ENCODE measurements at regions not wholly inside any gene's neighbourhood (a gene's known extent, or its start where the extent isn't known, plus 50 kb on each side); places are given as distances from the start of the nearest gene placed in this dataset.

DNA sequence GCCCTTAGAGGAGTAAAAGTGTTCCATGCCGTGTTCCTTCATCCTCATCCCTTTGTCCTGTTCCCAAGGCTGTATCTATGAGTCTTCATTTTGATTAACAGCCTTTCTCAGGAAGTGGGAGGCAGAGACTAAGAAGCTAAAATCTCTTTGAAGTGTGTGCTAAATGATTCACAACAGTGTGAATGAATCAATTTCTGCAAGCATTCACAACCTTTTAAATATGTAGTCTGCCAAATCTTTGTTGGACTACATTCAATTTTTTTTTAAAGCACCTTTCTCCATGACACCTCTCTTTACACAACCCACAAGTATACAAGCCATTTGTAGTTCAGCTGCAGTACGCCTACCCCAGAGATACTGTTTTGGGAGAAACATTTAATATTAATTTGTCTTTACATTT, 408.6 kb upstream of the FANCL start:
- TF ChIP-seq MYC (IDR thresholded peaks at IDR 0.05; ENCODE audit: borderline replicate concordance, low read length) = no peak
- TF ChIP-seq, protein P1, sequence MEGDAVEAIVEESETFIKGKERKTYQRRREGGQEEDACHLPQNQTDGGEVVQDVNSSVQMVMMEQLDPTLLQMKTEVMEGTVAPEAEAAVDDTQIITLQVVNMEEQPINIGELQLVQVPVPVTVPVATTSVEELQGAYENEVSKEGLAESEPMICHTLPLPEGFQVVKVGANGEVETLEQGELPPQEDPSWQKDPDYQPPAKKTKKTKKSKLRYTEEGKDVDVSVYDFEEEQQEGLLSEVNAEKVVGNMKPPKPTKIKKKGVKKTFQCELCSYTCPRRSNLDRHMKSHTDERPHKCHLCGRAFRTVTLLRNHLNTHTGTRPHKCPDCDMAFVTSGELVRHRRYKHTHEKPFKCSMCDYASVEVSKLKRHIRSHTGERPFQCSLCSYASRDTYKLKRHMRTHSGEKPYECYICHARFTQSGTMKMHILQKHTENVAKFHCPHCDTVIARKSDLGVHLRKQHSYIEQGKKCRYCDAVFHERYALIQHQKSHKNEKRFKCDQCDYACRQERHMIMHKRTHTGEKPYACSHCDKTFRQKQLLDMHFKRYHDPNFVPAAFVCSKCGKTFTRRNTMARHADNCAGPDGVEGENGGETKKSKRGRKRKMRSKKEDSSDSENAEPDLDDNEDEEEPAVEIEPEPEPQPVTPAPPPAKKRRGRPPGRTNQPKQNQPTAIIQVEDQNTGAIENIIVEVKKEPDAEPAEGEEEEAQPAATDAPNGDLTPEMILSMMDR (IDR thresholded peaks at IDR 0.05) = no peak
- TF ChIP-seq CHD2 (IDR thresholded peaks at IDR 0.05; ENCODE audit: low read length, partially characterized antibody) = no peak
- no peak for TF ChIP-seq POLR2AphosphoS2 (conservative IDR thresholded peaks at IDR 0.05; ENCODE audit: low read length)
- TF ChIP-seq, protein P2, sequence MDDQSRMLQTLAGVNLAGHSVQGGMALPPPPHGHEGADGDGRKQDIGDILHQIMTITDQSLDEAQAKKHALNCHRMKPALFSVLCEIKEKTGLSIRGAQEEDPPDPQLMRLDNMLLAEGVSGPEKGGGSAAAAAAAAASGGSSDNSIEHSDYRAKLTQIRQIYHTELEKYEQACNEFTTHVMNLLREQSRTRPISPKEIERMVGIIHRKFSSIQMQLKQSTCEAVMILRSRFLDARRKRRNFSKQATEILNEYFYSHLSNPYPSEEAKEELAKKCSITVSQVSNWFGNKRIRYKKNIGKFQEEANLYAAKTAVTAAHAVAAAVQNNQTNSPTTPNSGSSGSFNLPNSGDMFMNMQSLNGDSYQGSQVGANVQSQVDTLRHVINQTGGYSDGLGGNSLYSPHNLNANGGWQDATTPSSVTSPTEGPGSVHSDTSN (IDR thresholded peaks at IDR 0.05) = no peak
- TF ChIP-seq RAD21 (conservative IDR thresholded peaks at IDR 0.05 in 1 of 2, IDR thresholded peaks at IDR 0.05 in 1 of 2) = no peak
- no peak for TF ChIP-seq POLR2A (IDR thresholded peaks at IDR 0.05; ENCODE audit: low read length)
- TF ChIP-seq CEBPB (IDR thresholded peaks at IDR 0.05) = no peak
- no peak for TF ChIP-seq RFX5 (IDR thresholded peaks at IDR 0.05)
- TF ChIP-seq BHLHE40 (IDR thresholded peaks at IDR 0.05; ENCODE audit: low read depth, low read length) = no peak
- TF ChIP-seq EHMT2 (IDR thresholded peaks at IDR 0.05; ENCODE audit: low read depth) = no peak
- no peak for TF ChIP-seq FOXS1 (CRISPR knock-in tag; IDR thresholded peaks at IDR 0.05)

Measured in A549 (cell line).